Lower leg skin (tissue), 3 donors: ENCODE measurements at regions not wholly inside any gene's neighbourhood (a gene's known extent, or its start where the extent isn't known, plus 50 kb on each side); places are given as distances from the start of the nearest gene placed in this dataset.

ENCODE experiments used
- POLR2A ChIP-seq, 2 donors: fragments of 450-650 bp; IDR thresholded peaks; one replicate each; pipeline ENCODE4 v1.6.1; 2016 to 2017; ENCODE audit warnings: antibody characterized with exemption in 2 of 2, mild to moderate bottlenecking in 1 of 2, moderate library complexity in 1 of 2
- TF ChIP-seq, protein P1 (sequence below), 3 donors: fragments of 450-650 bp; IDR thresholded peaks; one replicate each; pipeline ENCODE4 v1.5.1; 2016; ENCODE audit warnings: antibody characterized with exemption in 3 of 3, mild to moderate bottlenecking in 3 of 3, moderate library complexity in 2 of 3

DNA sequence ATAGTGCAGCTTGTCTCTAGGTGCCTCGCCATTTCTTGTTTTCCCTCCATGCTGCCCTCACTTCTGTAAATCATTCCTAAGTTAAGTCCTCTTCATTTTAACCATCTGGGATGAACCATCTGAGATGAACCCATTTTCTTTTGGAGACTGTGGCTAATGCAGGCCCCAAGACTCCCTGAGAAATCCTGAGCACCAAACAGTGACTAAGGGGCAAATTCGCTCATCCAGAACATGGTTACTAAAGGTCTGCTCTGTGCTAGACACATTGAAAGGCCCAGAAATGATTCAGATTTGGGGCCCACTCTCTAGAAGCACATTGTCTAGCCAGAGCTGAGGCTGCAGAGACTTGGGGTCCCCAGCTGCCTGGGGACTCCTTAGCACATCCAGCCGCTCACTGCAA, 151.9 kb upstream of the CTTNBP2NL start:
- TF ChIP-seq, protein P1, sequence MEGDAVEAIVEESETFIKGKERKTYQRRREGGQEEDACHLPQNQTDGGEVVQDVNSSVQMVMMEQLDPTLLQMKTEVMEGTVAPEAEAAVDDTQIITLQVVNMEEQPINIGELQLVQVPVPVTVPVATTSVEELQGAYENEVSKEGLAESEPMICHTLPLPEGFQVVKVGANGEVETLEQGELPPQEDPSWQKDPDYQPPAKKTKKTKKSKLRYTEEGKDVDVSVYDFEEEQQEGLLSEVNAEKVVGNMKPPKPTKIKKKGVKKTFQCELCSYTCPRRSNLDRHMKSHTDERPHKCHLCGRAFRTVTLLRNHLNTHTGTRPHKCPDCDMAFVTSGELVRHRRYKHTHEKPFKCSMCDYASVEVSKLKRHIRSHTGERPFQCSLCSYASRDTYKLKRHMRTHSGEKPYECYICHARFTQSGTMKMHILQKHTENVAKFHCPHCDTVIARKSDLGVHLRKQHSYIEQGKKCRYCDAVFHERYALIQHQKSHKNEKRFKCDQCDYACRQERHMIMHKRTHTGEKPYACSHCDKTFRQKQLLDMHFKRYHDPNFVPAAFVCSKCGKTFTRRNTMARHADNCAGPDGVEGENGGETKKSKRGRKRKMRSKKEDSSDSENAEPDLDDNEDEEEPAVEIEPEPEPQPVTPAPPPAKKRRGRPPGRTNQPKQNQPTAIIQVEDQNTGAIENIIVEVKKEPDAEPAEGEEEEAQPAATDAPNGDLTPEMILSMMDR (IDR thresholded peaks at IDR 0.05), result no peak
- no peak for TF ChIP-seq POLR2A (IDR thresholded peaks at IDR 0.05)
